GM12878 (cell line): ENCODE measurements at regions not wholly inside any gene's neighbourhood (a gene's known extent, or its start where the extent isn't known, plus 50 kb on each side); places are given as distances from the start of the nearest gene placed in this dataset.

ENCODE experiments used
- FOS ChIP-seq: IDR thresholded peaks from 3 replicates; pipeline ENCODE4 v1.6.1; 2011; ENCODE audit warnings: borderline replicate concordance; ENCODE audit not compliant: insufficient read length; ENCODE audit errors: extremely low read depth
- KAT2A ChIP-seq: conservative IDR thresholded peaks from 2 replicates; pipeline ENCODE4 v1.6.1; 2011; ENCODE audit warnings: low read depth, low read length; ENCODE audit not compliant: control insufficient read depth
- REST ChIP-seq: IDR thresholded peaks from 2 replicates; pipeline ENCODE4 v1.6.1; 2012; ENCODE audit warnings: mild to moderate bottlenecking, low read depth, low read length

GRCh38 chr21:43313939-43314405, 113.0 kb downstream of the SIK1 start:
- TF ChIP-seq FOS (no peak), REST (no peak), KAT2A (no peak)
